ENCODE measurements at regions not wholly inside any gene's neighbourhood (a gene's known extent, or its start where the extent isn't known, plus 50 kb on each side); places are given as distances from the start of the nearest gene placed in this dataset.

DNA sequence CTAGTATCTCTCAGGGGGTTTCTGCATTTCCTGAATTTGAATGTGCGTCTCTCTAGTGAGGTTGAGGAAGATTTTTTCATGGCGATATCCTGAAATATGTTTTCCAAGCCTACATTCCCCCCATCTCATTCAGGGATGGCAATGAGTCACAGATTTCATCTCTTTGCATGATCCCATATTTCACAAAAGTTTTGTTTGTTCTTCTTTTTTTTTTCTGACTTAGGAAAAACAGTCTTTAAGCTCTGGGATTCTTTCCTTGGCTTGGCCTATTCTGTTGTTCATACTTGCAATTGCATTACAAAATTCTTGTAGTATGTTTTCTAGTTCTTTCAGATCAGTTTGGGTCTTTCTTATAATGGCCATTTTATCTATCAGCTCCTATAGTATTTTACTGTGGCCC lies 136.5 kb downstream of the DSEL start:
- DNase-seq, result no peak

- no peak for DNase-seq
These were observed 140.1 kb downstream of the DSEL start for GRCh38 chr18:67376372-67376771.

DNA sequence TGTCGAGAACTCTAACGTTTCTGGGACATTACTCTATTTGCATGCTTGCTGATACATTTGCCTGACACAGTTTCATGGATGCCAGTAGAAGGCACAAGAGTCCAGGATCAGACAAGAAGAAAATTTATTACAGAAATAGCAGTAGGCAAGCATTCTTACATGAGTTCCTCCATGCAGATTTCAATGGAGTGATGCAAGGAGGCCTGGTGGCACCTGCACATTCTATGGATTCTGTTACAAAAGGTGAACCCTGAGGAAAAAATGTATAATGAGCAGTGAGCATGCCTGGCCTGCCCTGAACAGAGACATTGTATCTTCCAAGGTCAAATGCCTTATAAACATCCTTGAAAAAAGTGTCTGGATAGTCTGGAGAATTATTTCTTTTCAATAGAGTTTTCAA lies 142.9 kb downstream of the DSEL start:
- DNase-seq, result no peak

GRCh38 chr18:67367540-67367939 lies 149.0 kb downstream of the DSEL start:
- peak; percentile 3 for DNase-seq

DNA sequence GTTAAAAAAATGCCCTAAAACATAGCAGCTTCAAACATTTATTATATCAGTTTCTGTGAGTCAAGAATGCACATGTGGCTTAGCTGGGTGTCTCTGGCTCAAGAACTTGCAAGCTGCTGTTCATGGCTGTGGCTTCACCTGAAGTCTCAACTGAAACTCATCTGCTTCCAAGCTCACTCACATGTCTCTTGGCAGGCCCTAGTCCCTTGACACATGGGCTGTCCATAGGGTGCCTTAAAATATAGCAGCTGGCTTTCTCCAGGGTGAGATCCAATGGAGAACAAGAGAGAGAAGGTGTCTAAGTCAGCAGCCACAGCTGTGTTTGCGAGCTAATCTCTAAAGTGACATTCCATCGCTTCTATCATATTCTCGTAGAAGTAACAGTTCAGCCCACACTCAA lies 152.8 kb downstream of the DSEL start:
- no peak for DNase-seq

GRCh38 chr18:67362906-67363305 lies 153.6 kb downstream of the DSEL start:
- DNase-seq, result peak; percentile 47

GRCh38 chr18:67359873-67360838 lies 156.4 kb downstream of the DSEL start:
- peak; percentile 38 for DNase-seq

GRCh38 chr18:67358947-67359346 lies 157.6 kb downstream of the DSEL start:
- no peak for DNase-seq

DNA sequence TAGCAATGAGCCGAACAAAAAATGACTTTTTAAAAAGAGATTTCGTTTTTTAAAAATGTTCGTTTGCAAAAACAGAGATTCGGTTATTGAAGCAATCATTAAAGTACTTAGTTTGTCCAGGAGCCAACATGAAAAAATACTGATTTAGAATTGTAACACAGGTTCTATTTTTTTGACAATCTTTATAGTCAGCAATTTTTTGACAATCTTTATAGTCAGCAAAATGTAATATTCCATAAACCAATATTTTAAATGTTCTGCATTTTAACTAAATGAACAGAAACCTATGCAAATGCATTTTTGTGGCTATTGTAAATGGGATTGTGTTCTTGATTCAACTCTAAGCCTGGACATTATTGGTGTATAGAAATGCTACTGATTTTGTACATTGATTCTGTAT lies 161.8 kb downstream of the DSEL start:
- DNase-seq, result no peak

GRCh38 chr18:67354091-67354490 lies 162.4 kb downstream of the DSEL start:
- no peak for DNase-seq

- no peak for DNase-seq
These were observed 169.1 kb downstream of the DSEL start for GRCh38 chr18:67347438-67347837.

- no peak for DNase-seq
These were observed 174.4 kb downstream of the DSEL start for GRCh38 chr18:67342159-67342558.

GRCh38 chr18:67337696-67338095 lies 178.8 kb downstream of the DSEL start:
- no peak for DNase-seq

GRCh38 chr18:67331857-67332256 lies 184.7 kb downstream of the DSEL start:
- no peak for DNase-seq

DNA sequence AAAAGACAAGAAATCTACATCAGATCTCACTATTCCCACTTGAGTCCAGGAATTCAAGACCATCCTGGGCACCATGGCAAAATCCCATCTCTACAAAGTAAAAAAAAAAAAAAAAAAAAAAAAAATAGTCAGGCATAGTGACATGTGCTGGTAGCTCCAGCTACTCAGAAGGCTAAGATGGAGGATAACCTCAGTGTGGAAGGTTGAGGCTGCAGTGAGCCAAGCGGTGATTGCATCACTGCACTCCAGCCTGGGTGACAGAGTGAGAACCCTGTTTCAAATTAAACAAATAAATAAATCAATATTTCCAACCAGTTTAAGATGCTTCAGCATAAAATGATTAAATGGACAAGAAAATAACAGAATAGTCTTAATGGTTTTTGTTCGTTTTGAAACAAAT lies 197.4 kb downstream of the DSEL start:
- no peak for DNase-seq

DNA sequence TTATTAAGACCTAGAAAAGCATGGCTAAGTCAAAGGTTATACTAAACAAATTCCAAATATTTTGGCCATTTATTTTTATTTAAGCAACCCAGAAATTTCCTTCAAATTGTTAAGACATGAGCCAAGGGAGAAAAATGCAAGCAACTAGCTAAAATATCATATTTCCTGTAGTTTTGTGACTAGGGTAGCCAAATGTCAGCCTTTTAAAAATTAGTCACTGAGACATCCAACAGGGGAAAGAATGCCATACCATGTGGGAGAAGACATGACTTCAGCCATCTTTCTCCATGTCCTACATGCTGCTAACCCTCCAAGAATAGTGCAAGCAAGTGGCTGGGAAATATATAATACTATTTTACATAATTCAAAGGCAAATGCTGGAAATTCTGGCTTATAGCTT lies 197.9 kb downstream of the DSEL start:
- no peak for DNase-seq

DNA sequence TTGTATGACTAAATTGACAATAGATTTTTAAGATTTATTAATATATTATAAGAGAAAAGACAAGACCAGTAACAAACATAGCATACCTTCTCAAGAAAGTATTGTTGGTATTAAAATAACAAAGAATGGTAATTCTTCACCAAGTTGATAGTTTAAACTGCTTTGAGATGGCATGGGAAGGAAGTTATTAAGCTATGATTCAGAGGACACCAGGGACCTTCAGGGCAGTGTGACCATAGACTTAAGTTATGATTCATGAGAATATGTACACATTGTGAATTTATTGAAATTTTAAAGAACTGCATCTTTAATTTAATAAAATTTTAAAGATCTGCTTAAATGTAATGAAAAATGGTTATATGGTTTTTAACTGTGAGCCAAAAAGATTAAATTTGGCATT lies 205.7 kb downstream of the DSEL start:
- no peak for DNase-seq

GRCh38 chr18:67308819-67309218 lies 207.7 kb downstream of the DSEL start:
- no peak for DNase-seq

- no peak for DNase-seq
These were observed 211.1 kb downstream of the DSEL start for GRCh38 chr18:67305466-67305865.

- no peak for DNase-seq
These were observed 214.5 kb downstream of the DSEL start for GRCh38 chr18:67302043-67302442.

DNA sequence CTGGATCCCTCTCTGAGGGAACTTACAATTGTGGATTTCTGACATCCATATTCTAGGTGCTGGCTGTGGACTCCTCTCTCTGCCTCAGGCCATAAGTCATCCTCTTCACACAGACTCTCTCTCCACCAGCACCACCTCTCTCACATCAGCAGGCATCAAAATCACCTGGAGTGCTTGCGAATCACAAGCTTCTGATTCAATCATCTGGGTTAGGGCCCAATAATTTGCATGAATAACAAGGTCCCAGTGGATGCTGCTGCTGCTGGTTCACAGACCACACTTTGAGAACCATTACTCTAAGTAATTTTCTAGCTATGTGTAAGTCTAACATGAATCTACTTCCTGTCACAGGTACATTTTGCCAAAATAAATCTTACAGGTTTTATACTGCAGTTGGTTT lies 214.9 kb downstream of the DSEL start:
- no peak for DNase-seq

DNA sequence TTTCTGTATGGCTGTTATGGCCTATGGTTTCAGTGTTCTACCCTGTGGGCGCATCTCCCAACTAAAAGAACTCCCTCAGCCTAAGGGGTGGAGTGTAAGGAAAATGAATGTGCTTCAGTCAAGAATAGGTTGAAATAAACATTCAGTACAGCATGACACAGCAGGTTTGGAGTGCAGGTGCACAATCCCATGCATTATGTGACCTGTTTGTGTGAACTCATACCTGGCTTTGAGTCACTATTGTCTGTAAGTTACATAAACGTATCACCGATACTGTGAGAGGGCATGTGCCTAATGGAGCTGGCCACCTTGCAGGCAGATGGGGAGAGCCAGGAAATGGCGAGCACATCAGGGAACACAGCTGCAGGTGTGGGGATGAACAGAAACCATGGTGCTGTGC lies 216.0 kb downstream of the DSEL start:
- peak; percentile 16 for DNase-seq

DNA sequence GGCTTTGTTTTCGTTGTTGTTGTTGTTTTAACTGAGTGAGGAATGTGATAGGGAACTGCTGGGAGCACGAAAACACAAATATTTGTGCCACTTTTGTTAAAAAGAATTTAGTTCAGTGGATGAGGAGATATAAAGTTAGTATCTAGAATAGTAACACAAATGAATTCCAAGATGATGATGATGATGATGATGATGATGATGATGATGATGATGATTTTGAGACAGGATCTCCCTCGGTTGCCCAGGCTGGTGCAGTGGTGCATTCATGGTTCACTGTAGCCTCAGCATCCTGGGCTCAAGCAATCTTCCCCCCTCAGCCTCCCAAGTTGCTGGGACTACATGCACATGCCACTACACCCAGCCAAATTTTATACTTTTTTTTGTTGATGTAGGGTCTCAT lies 223.7 kb downstream of the DSEL start:
- DNase-seq, result no peak

GRCh38 chr18:67290421-67290820 lies 226.1 kb downstream of the DSEL start:
- no peak for DNase-seq

DNA sequence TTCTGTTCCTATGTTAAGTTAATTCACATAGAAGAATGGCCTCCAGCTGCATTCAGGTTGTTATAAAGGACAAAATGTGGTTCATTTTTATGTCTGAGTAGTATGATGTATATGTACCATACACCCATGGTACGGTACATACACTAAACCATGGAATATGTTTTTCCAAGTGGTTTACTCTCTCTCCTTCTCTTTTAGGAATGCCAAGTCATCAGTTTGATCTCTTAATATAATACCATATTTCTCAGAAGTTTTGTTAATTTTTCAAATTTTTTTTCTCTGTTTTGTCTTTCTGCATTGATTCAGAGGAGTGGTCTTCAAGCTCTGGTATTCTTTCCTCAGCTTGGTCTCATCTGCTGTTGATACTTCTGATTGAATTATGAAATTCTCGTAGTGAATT lies 230.9 kb downstream of the DSEL start:
- no peak for DNase-seq

All from hematopoietic multipotent progenitor cell treated with erythropoietin and hydrocortisone succinate and interleukin-3 and kit ligand, for 4 days (in vitro differentiated cells).